H1 (cell line): ENCODE measurements at regions not wholly inside any gene's neighbourhood (a gene's known extent, or its start where the extent isn't known, plus 50 kb on each side); places are given as distances from the start of the nearest gene placed in this dataset.

Source experiments
- CTCF ChIA-PET: fragments of 300-600 bp; sonication (Branson Sonifier 250); formaldehyde crosslinking; loops from one replicate; lab custom pipeline; 2021; ENCODE audit not compliant: partially characterized antibody; lab: Charles Lee
- POLR2A ChIA-PET: fragments of 300-600 bp; sonication (Branson Sonifier 250); formaldehyde crosslinking; loops from one replicate; lab custom pipeline; 2021; ENCODE audit warnings: inconsistent platforms; ENCODE audit not compliant: partially characterized antibody; lab: Charles Lee
- DNase-seq, 2 experiments: peaks; one replicate each; pipeline versions ENCODE4 v3.0.0 to v3.0.0-alpha.2; 2010 to 2022; ENCODE audit warnings: low spot score in 2 of 2, low read depth in 1 of 2, mixed read lengths in 1 of 2
- FAIRE-seq: peaks from 2 replicates; lab custom pipeline; 2011; peaks lifted over from hg19 to GRCh38; lab: Jason Lieb, UNC
- H2AFZ ChIP-seq: 2 replicates; pipeline ENCODE4 v1.8.1; 2012; ENCODE audit warnings: low read length, inconsistent platforms
- H2AK5ac ChIP-seq: 2 replicates; pipeline ENCODE4 v1.6.1; 2013; ENCODE audit warnings: low read depth, low read length
- H2BK120ac ChIP-seq: replicated peaks from 2 replicates; pipeline ENCODE3; 2013; ENCODE audit warnings: low read depth, low read length, inconsistent platforms
- H2BK12ac ChIP-seq: 2 replicates; pipeline ENCODE4 v1.6.1; 2013; ENCODE audit warnings: low read depth, low read length
- H2BK15ac ChIP-seq: 2 replicates; pipeline ENCODE4 v1.6.1; 2013; ENCODE audit warnings: low read length
- H2BK20ac ChIP-seq: 2 replicates; pipeline ENCODE4 v1.6.1; 2013; ENCODE audit warnings: low read length
- H2BK5ac ChIP-seq: 2 replicates; pipeline ENCODE4 v1.6.1; 2013; ENCODE audit warnings: low read depth, low read length
- H3K14ac ChIP-seq: 2 replicates; pipeline ENCODE4 v1.6.1; 2013; ENCODE audit warnings: inconsistent platforms; ENCODE audit not compliant: insufficient read length
- H3K18ac ChIP-seq: 2 replicates; pipeline ENCODE4 v1.6.1; 2013; ENCODE audit warnings: low read length; ENCODE audit errors: extremely low read depth
- H3K23ac ChIP-seq: 2 replicates; pipeline ENCODE4 v1.6.1; 2013; ENCODE audit warnings: inconsistent platforms; ENCODE audit not compliant: insufficient read length
- H3K23me2 ChIP-seq: 2 replicates; pipeline ENCODE4 v1.6.1; 2013; ENCODE audit warnings: low read depth, low read length
- H3K27ac ChIP-seq: 2 replicates; pipeline ENCODE4 v1.6.1; 2011; ENCODE audit warnings: low read depth, low read length, inconsistent platforms
- H3K27me3 ChIP-seq, 4 experiments: replicated peaks in 1 of 4; 1 replicate in 1 of 4; 2 replicates in 3 of 4; pipeline versions ENCODE4 v1.6.1 to v1.8.1; 2011 to 2013; ENCODE audit warnings: low read length in 3 of 4, mild to moderate bottlenecking in 3 of 4, inconsistent platforms in 2 of 4, mixed read lengths in 2 of 4, moderate library complexity in 1 of 4; ENCODE audit not compliant: control insufficient read depth in 3 of 4, insufficient read depth in 3 of 4; ENCODE audit errors: extremely low read depth in 1 of 4
- H3K36me3 ChIP-seq, 4 experiments: 2 replicates each; pipeline versions ENCODE4 v1.6.1 to v1.8.1; 2011 to 2013; ENCODE audit warnings: mild to moderate bottlenecking in 4 of 4, low read length in 3 of 4, moderate library complexity in 2 of 4, control low read depth in 1 of 4, inconsistent platforms in 1 of 4; ENCODE audit not compliant: insufficient read depth in 4 of 4, control insufficient read depth in 2 of 4
- H3K4ac ChIP-seq: replicated peaks from 2 replicates; pipeline ENCODE3; 2013; ENCODE audit warnings: low read length, low read depth, mixed read lengths, inconsistent platforms; ENCODE audit not compliant: insufficient read length
- H3K4me1 ChIP-seq, 4 experiments: replicated peaks in 1 of 4; 1 replicate in 1 of 4; 2 replicates in 3 of 4; pipeline versions ENCODE4 v1.6.1 to v1.8.1; 2011 to 2013; ENCODE audit warnings: low read length in 3 of 4, inconsistent platforms in 2 of 4, mixed read lengths in 1 of 4; ENCODE audit not compliant: insufficient read depth in 4 of 4, control insufficient read depth in 3 of 4
- H3K4me2 ChIP-seq, 2 experiments: 2 replicates each; pipeline versions ENCODE4 v1.6.1 to v1.8.1; 2011 to 2013; ENCODE audit warnings: low read depth in 2 of 2, low read length in 2 of 2, control low read depth in 1 of 2, inconsistent platforms in 1 of 2, mild to moderate bottlenecking in 1 of 2; ENCODE audit not compliant: insufficient read depth in 1 of 2
- H3K4me3 ChIP-seq, 4 experiments: fragments of 200-600, 300-600 bp in 1 of 4; sonication (generic), shearing (Covaris generic), sonication (Bioruptor Twin) in 1 of 4; 2 replicates each; pipeline versions ENCODE4 v1.5.1 to v1.8.1; 2011 to 2016; ENCODE audit warnings: low read length in 4 of 4, low read depth in 3 of 4, control low read depth in 2 of 4, inconsistent platforms in 2 of 4, mild to moderate bottlenecking in 2 of 4, mixed read lengths in 1 of 4, moderate library complexity in 1 of 4; ENCODE audit not compliant: insufficient read depth in 2 of 4; ENCODE audit errors: extremely low read depth in 1 of 4
- H3K56ac ChIP-seq: replicated peaks from 2 replicates; pipeline ENCODE3; 2013; ENCODE audit warnings: low read depth, mild to moderate bottlenecking, mixed read lengths, low read length, inconsistent platforms; ENCODE audit not compliant: insufficient read length
- H3K79me1 ChIP-seq: 2 replicates; pipeline ENCODE4 v1.6.1; 2013; ENCODE audit warnings: low read depth, low read length, control low read depth
- H3K79me2 ChIP-seq, 2 experiments: 2 replicates each; pipeline versions ENCODE4 v1.6.1 to v1.8.1; 2012 to 2013; ENCODE audit warnings: low read length in 2 of 2, mild to moderate bottlenecking in 2 of 2, inconsistent platforms in 1 of 2; ENCODE audit not compliant: insufficient read depth in 2 of 2, control insufficient read depth in 1 of 2
- H3K9ac ChIP-seq, 4 experiments: replicated peaks in 1 of 4; 1 replicate in 1 of 4; 2 replicates in 3 of 4; pipeline versions ENCODE4 v1.6.1 to v1.8.1; 2011 to 2013; ENCODE audit warnings: low read depth in 3 of 4, low read length in 3 of 4, control low read depth in 2 of 4, mild to moderate bottlenecking in 2 of 4, moderate library complexity in 2 of 4, inconsistent platforms in 1 of 4; ENCODE audit errors: extremely low read depth in 1 of 4
- H3K9me3 ChIP-seq, 2 experiments: 2 replicates each; pipeline versions ENCODE4 v1.6.1 to v1.8.1; 2012 to 2013; ENCODE audit warnings: mild to moderate bottlenecking in 2 of 2, moderate library complexity in 2 of 2, control low read depth in 1 of 2, inconsistent platforms in 1 of 2, low read depth in 1 of 2, low read length in 1 of 2, mixed read lengths in 1 of 2; ENCODE audit not compliant: insufficient read depth in 2 of 2
- H4K20me1 ChIP-seq, 2 experiments: replicated peaks in 1 of 2; 2 replicates each; pipeline versions ENCODE3 to v1.8.1; 2011 to 2013; ENCODE audit warnings: inconsistent platforms in 2 of 2, low read length in 2 of 2, mild to moderate bottlenecking in 1 of 2; ENCODE audit not compliant: insufficient read depth in 2 of 2, control insufficient read depth in 1 of 2
- H4K5ac ChIP-seq: 2 replicates; pipeline ENCODE4 v1.6.1; 2013; ENCODE audit warnings: low read length, low read depth, mixed read lengths, inconsistent platforms; ENCODE audit not compliant: insufficient read length
- H4K8ac ChIP-seq: 2 replicates; pipeline ENCODE4 v1.8.0; 2013; ENCODE audit warnings: mild to moderate bottlenecking, moderate library complexity, low read length, inconsistent platforms; ENCODE audit not compliant: insufficient read depth; ENCODE audit errors: extremely low read depth
- H4K91ac ChIP-seq: replicated peaks from 2 replicates; pipeline ENCODE3; 2013; ENCODE audit warnings: low read length, mixed read lengths, inconsistent platforms; ENCODE audit not compliant: insufficient read length
- BACH1 ChIP-seq: IDR thresholded peaks from 2 replicates; pipeline ENCODE4 v1.6.1; 2012; ENCODE audit warnings: low read length, improper control_type of control experiment
- CBX5 ChIP-seq: fragments of 300-800, 300-1000 bp; sonication (generic); IDR thresholded peaks from 2 replicates; pipeline ENCODE4 v1.7.1; 2016; ENCODE audit warnings: antibody characterized with exemption, low read length, low read depth
- CBX8 ChIP-seq: fragments of 300-800, 300-1000 bp; sonication (generic); IDR thresholded peaks from 2 replicates; pipeline ENCODE4 v1.7.1; 2016; ENCODE audit warnings: low read depth, low read length, borderline replicate concordance
- HDAC6 ChIP-seq: IDR thresholded peaks from one replicate; pipeline ENCODE4 v1.7.1; 2012; ENCODE audit warnings: low read depth, mild to moderate bottlenecking, inconsistent platforms, low read length, moderate library complexity
- KDM4A ChIP-seq: IDR thresholded peaks from one replicate; pipeline ENCODE4 v1.7.1; 2012; ENCODE audit warnings: low read depth, mild to moderate bottlenecking, moderate library complexity, low read length, inconsistent platforms; ENCODE audit not compliant: severe bottlenecking
- NANOG ChIP-seq: IDR thresholded peaks from 2 replicates; pipeline ENCODE4 v1.6.1; 2011; ENCODE audit warnings: low read length, low read depth, mild to moderate bottlenecking, inconsistent platforms; ENCODE audit not compliant: insufficient read depth, poor library complexity, severe bottlenecking
- POLR2A ChIP-seq, 2 experiments: IDR thresholded peaks; 1 replicate in 1 of 2; 2 replicates in 1 of 2; pipeline ENCODE4 v1.6.1; 2011; ENCODE audit warnings: low read depth in 2 of 2, low read length in 2 of 2, mild to moderate bottlenecking in 2 of 2; ENCODE audit errors: control extremely low read depth in 1 of 2
- RAD21 ChIP-seq, 2 experiments: IDR thresholded peaks in 1 of 2; conservative IDR thresholded peaks in 1 of 2; 2 replicates each; pipeline ENCODE4 v1.6.1; 2011; ENCODE audit warnings: low read depth in 2 of 2, low read length in 2 of 2, improper control_type of control experiment in 1 of 2, inconsistent platforms in 1 of 2, mild to moderate bottlenecking in 1 of 2, moderate library complexity in 1 of 2
- RBBP5 ChIP-seq: IDR thresholded peaks from 2 replicates; pipeline ENCODE4 v1.7.1; 2012; ENCODE audit warnings: low read depth, mild to moderate bottlenecking, inconsistent platforms, low read length, moderate library complexity, borderline replicate concordance
- TCF12 ChIP-seq: IDR thresholded peaks from 2 replicates; pipeline ENCODE4 v1.6.1; 2011; ENCODE audit warnings: low read depth, mild to moderate bottlenecking, low read length
- YY1 ChIP-seq: IDR thresholded peaks from 2 replicates; pipeline ENCODE4 v1.6.1; 2011; ENCODE audit warnings: low read depth, mild to moderate bottlenecking, low read length
- TF ChIP-seq, protein P1 (sequence below): IDR thresholded peaks from 2 replicates; pipeline ENCODE4 v1.6.1; 2012; ENCODE audit warnings: low read length, inconsistent platforms
- TF ChIP-seq, protein P2 (sequence below): IDR thresholded peaks from 2 replicates; pipeline ENCODE4 v1.6.1; 2012; ENCODE audit warnings: inconsistent platforms

DNA sequence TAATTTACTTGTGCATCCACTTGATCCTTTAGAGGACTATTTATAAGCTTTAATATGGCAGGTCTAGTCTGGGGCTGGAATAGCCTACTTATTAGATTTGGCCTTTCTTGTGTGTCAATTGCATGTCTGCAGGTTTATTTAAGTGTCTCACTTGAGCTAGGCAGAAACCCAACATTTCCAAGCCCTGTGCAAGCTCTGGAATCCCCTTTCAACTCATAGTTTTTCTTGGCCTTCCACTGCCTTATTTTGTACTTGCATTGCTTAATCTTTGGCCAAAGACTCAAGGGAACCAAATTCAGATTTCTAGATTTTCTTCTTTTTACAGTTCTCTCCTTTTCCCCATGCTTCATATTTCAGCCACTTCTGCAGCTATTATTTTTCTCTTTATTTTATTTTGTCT lies 102.4 kb upstream of the RFX3 start:
- no peak overlapping the region for H2BK15ac ChIP-seq
- H3K27ac ChIP-seq, result no peak overlapping the region
- no peak overlapping the region for H3K56ac ChIP-seq
- no peak overlapping the region for H2BK5ac ChIP-seq
- no peaks in the 10 kb centered on the region for H4K20me1 ChIP-seq
- CTCF ChIA-PET, result interaction anchor here (0.6 kb wide), 1 partner anchor 928 kb away, joined by 3 read pairs; no protein-coding TSS in a partner anchor
- no peak overlapping the region for H3K14ac ChIP-seq
- H3K36me3 ChIP-seq, result no peaks in the 10 kb centered on the region
- no peak overlapping the region for H2BK12ac ChIP-seq
- FAIRE-seq (no peak), DNase-seq (no peak)
- no peaks in the 10 kb centered on the region for H3K79me1 ChIP-seq
- no peak overlapping the region for H2BK120ac ChIP-seq
- H3K18ac ChIP-seq, result no peak overlapping the region
- H3K4ac ChIP-seq, result no peak overlapping the region
- no peak overlapping the region for H3K9ac ChIP-seq
- no peak overlapping the region for H4K5ac ChIP-seq
- no peaks in the 10 kb centered on the region for H3K9me3 ChIP-seq
- no peak overlapping the region for H3K23ac ChIP-seq
- H3K4me3 ChIP-seq, result no peak overlapping the region
- H3K4me1 ChIP-seq, result no peaks in the 10 kb centered on the region
- POLR2A ChIA-PET, result no interaction called here
- H3K4me2 ChIP-seq, result no peak overlapping the region
- no peaks in the 10 kb centered on the region for H3K27me3 ChIP-seq
- no peak overlapping the region for H4K8ac ChIP-seq
- no peak overlapping the region for H2AFZ ChIP-seq
- no peak overlapping the region for H4K91ac ChIP-seq
- no peak overlapping the region for H2AK5ac ChIP-seq
- no peaks in the 10 kb centered on the region for H3K79me2 ChIP-seq
- H2BK20ac ChIP-seq, result no peak overlapping the region
- no peaks in the 10 kb centered on the region for H3K23me2 ChIP-seq
- TF ChIP-seq POLR2A (IDR thresholded peaks at IDR 0.05; ENCODE audit: control extremely low read depth in 1 of 2, low read depth in 2 of 2, low read length in 2 of 2) (no peak), TCF12 (no peak), NANOG (no peak), KDM4A (no peak), RAD21 (IDR thresholded peaks at IDR 0.05 in 1 of 2, conservative IDR thresholded peaks at IDR 0.05 in 1 of 2; ENCODE audit: low read depth in 2 of 2, low read length in 2 of 2) (no peak), YY1 (no peak), RBBP5 (no peak), CBX5 (no peak), CBX8 (no peak), HDAC6 (no peak), BACH1 (no peak)
- TF ChIP-seq, protein P1, sequence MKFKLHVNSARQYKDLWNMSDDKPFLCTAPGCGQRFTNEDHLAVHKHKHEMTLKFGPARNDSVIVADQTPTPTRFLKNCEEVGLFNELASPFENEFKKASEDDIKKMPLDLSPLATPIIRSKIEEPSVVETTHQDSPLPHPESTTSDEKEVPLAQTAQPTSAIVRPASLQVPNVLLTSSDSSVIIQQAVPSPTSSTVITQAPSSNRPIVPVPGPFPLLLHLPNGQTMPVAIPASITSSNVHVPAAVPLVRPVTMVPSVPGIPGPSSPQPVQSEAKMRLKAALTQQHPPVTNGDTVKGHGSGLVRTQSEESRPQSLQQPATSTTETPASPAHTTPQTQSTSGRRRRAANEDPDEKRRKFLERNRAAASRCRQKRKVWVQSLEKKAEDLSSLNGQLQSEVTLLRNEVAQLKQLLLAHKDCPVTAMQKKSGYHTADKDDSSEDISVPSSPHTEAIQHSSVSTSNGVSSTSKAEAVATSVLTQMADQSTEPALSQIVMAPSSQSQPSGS, result no peak
- TF ChIP-seq, protein P2, sequence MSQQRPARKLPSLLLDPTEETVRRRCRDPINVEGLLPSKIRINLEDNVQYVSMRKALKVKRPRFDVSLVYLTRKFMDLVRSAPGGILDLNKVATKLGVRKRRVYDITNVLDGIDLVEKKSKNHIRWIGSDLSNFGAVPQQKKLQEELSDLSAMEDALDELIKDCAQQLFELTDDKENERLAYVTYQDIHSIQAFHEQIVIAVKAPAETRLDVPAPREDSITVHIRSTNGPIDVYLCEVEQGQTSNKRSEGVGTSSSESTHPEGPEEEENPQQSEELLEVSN, result no peak
